IMR-90 (cell line): ENCODE measurements at regions not wholly inside any gene's neighbourhood (a gene's known extent, or its start where the extent isn't known, plus 50 kb on each side); places are given as distances from the start of the nearest gene placed in this dataset.

Experiments used
- ATAC-seq: fragments of 200-7000 bp; cut with Tn5 transposase; 2 replicates; pipeline ENCODE4 v1.9.1; 2020; ENCODE audit warnings: low read depth, mild to moderate bottlenecking, moderate library complexity
- BruUV-seq: library from RNA; stranded (reverse); fragments of 400-500 nt; replicated peaks from 2 replicates; lab custom pipeline; 2021; lab: Mats Ljungman, UMichigan
- CTCF ChIA-PET: fragments of 300-600 bp; formaldehyde crosslinking; extraction: SDS; loops from one replicate; lab custom pipeline; 2021; ENCODE audit warnings: antibody characterized with exemption; lab: Yijun Ruan, JAX
- POLR2A ChIA-PET: fragments of 300-600 bp; sonication (Branson Sonifier 250); formaldehyde crosslinking; loops from one replicate; lab custom pipeline; 2022; ENCODE audit warnings: antibody characterized with exemption; ENCODE audit not compliant: unreplicated experiment; lab: Charles Lee
- DNase-seq: peaks from one replicate; pipeline ENCODE4 v3.0.0; 2013
- H2AFZ ChIP-seq: replicated peaks from 2 replicates; pipeline ENCODE3; 2013; ENCODE audit warnings: low read length, mild to moderate bottlenecking; ENCODE audit not compliant: poor library complexity
- H2AK5ac ChIP-seq: 2 replicates; pipeline ENCODE4 v1.6.1; 2013; ENCODE audit warnings: low read depth, low read length, inconsistent platforms
- H2AK9ac ChIP-seq: replicated peaks from 2 replicates; pipeline ENCODE3; 2013; ENCODE audit warnings: mild to moderate bottlenecking, low read depth, low read length, moderate library complexity; ENCODE audit not compliant: poor library complexity
- H2BK120ac ChIP-seq: 2 replicates; pipeline ENCODE4 v1.6.1; 2013; ENCODE audit warnings: low read depth, low read length, inconsistent platforms
- H2BK15ac ChIP-seq: 3 replicates; pipeline ENCODE4 v1.6.1; 2013; ENCODE audit warnings: low read depth, low read length, inconsistent platforms
- H2BK20ac ChIP-seq: 2 replicates; pipeline ENCODE4 v1.6.1; 2013; ENCODE audit warnings: low read depth, mild to moderate bottlenecking, inconsistent platforms, low read length, moderate library complexity
- H2BK5ac ChIP-seq: 2 replicates; pipeline ENCODE4 v1.6.1; 2013; ENCODE audit warnings: mild to moderate bottlenecking, low read depth, low read length, inconsistent platforms; ENCODE audit not compliant: poor library complexity, severe bottlenecking
- H3K14ac ChIP-seq: replicated peaks from 2 replicates; pipeline ENCODE4 v1.6.1; 2013; ENCODE audit warnings: low read depth, low read length, inconsistent platforms
- H3K18ac ChIP-seq: 2 replicates; pipeline ENCODE4 v1.6.1; 2013; ENCODE audit warnings: low read depth, low read length, control low read depth
- H3K23ac ChIP-seq: 2 replicates; pipeline ENCODE4 v1.6.1; 2013; ENCODE audit warnings: low read depth, low read length, inconsistent platforms
- H3K27ac ChIP-seq: 2 replicates; pipeline ENCODE4 v1.5.1; 2013; ENCODE audit warnings: mild to moderate bottlenecking, control low read depth, low read length; ENCODE audit not compliant: insufficient read depth
- H3K27me3 ChIP-seq: 2 replicates; pipeline ENCODE4 v1.6.1; 2013; ENCODE audit warnings: low read length; ENCODE audit not compliant: control insufficient read depth, insufficient read depth
- H3K36me3 ChIP-seq: 2 replicates; pipeline ENCODE4 v1.6.1; 2013; ENCODE audit warnings: low read length, mixed read lengths; ENCODE audit not compliant: control insufficient read depth, insufficient read depth
- H3K4ac ChIP-seq: 2 replicates; pipeline ENCODE4 v1.6.1; 2013; ENCODE audit warnings: low read depth, low read length, inconsistent platforms
- H3K4me1 ChIP-seq: 2 replicates; pipeline ENCODE4 v1.6.1; 2013; ENCODE audit warnings: low read length, mixed read lengths; ENCODE audit not compliant: control insufficient read depth, insufficient read depth
- H3K4me2 ChIP-seq: 2 replicates; pipeline ENCODE4 v1.6.1; 2013; ENCODE audit warnings: low read depth, mild to moderate bottlenecking, control low read depth, low read length, moderate library complexity
- H3K4me3 ChIP-seq: 2 replicates; pipeline ENCODE4 v1.5.1; 2013; ENCODE audit warnings: low read depth, mild to moderate bottlenecking, control low read depth, low read length, moderate library complexity; ENCODE audit not compliant: insufficient read depth
- H3K56ac ChIP-seq: 2 replicates; pipeline ENCODE4 v1.6.1; 2013; ENCODE audit warnings: low read length, inconsistent platforms; ENCODE audit not compliant: insufficient read depth; ENCODE audit errors: extremely low read depth
- H3K79me1 ChIP-seq, 2 experiments: 2 replicates each; pipeline ENCODE4 v1.6.1; 2013; ENCODE audit warnings: low read length in 2 of 2, inconsistent platforms in 1 of 2, low read depth in 1 of 2
- H3K9ac ChIP-seq: 2 replicates; pipeline ENCODE4 v1.6.1; 2013; ENCODE audit warnings: low read depth, low read length, control low read depth
- H3K9me1 ChIP-seq: 2 replicates; pipeline ENCODE4 v1.6.1; 2013; ENCODE audit warnings: low read length, inconsistent platforms; ENCODE audit not compliant: insufficient read depth
- H3K9me3 ChIP-seq: 2 replicates; pipeline ENCODE4 v1.6.1; 2013; ENCODE audit warnings: low read length; ENCODE audit not compliant: control insufficient read depth, insufficient read depth
- H4K20me1 ChIP-seq: 2 replicates; pipeline ENCODE4 v1.6.1; 2013; ENCODE audit warnings: low read length, inconsistent platforms; ENCODE audit not compliant: insufficient read depth
- H4K5ac ChIP-seq: 2 replicates; pipeline ENCODE4 v1.6.1; 2013; ENCODE audit warnings: mild to moderate bottlenecking, low read depth, low read length, control low read depth
- H4K8ac ChIP-seq, 2 experiments: 2 replicates each; pipeline ENCODE4 v1.6.1; 2013; ENCODE audit warnings: low read depth in 2 of 2, low read length in 2 of 2, control low read depth in 1 of 2, inconsistent platforms in 1 of 2
- H4K91ac ChIP-seq: 2 replicates; pipeline ENCODE4 v1.6.1; 2013; ENCODE audit warnings: low read depth, low read length, inconsistent platforms; ENCODE audit not compliant: insufficient read depth
- POLR2A ChIP-seq: IDR thresholded peaks from 2 replicates; pipeline ENCODE4 v1.6.1; 2012; ENCODE audit warnings: mild to moderate bottlenecking, low read depth, low read length
- USF2 ChIP-seq: fragments of 150-350 bp; IDR thresholded peaks from 2 replicates; pipeline ENCODE4 v1.6.1; 2017; ENCODE audit warnings: mild to moderate bottlenecking, antibody characterized with exemption, low read length, low read depth
- WGBS, 2 experiments: methylation state at CpG; one replicate each; pipeline versions ENCODE4 v1.1.5 to v1.1.7; 2013; ENCODE audit warnings: missing lambda C conversion rate in 2 of 2; ENCODE audit not compliant: insufficient read length in 1 of 2; ENCODE audit errors: extremely low coverage in 2 of 2; 5-methylcytosine and 5-hydroxymethylcytosine counted together
- dilution Hi-C: fragments of 300-500 bp; cut with HindIII; formaldehyde crosslinking; loops from one replicate; pipeline ENCODE4 v1.14.3; 2018; ENCODE audit warnings: low sequenced_read_pairs; ENCODE audit not compliant: unreplicated experiment
- in situ Hi-C: fragments of 300-500 bp; cut with MboI; formaldehyde crosslinking; loops from 3 replicates; pipeline ENCODE4 v1.14.3; 2019; ENCODE audit warnings: low sequenced_read_pairs, inconsistent platforms, mixed read lengths
- intact Hi-C: fragments of 100-400 bp; cut with micrococcal nuclease; formaldehyde crosslinking; loops from 2 replicates; pipeline ENCODE4 v1.10.0; 2022

GRCh38 chr17:72416054-72416675, 295.3 kb downstream of the SOX9 start:
- H3K23ac ChIP-seq: no peak overlapping the region
- H3K27me3 ChIP-seq: no peaks in the 10 kb centered on the region
- no peak overlapping the region for H3K56ac ChIP-seq
- H4K91ac ChIP-seq: no peak overlapping the region
- no peak overlapping the region for H4K5ac ChIP-seq
- intact Hi-C loops (no loop called here), in situ Hi-C loops (no loop called here), dilution Hi-C loops (no loop called here)
- no TSS peak for BruUV-seq
- H4K8ac ChIP-seq: 0 out of 4 replicates have a peak overlapping the region, but pooled peaks of 1 of the 2 experiments have one; percentile 38
- no peak overlapping the region for H2AK9ac ChIP-seq
- POLR2A ChIA-PET: no interaction called here
- H2BK15ac ChIP-seq: no peak overlapping the region
- no peak overlapping the region for H3K4ac ChIP-seq
- H2AFZ ChIP-seq: no peak overlapping the region
- peaks cover 7% of the 10 kb centered on the region for H3K9me3 ChIP-seq
- H3K9me1 ChIP-seq: no peaks in the 10 kb centered on the region; the same call in 1 of the 2 replicates
- peaks cover 4% of the 10 kb centered on the region; the same call in 1 of the 2 replicates for H3K4me1 ChIP-seq
- no peak overlapping the region for H2BK120ac ChIP-seq
- TF ChIP-seq POLR2A (no peak), USF2 (no peak)
- no peak overlapping the region for H3K18ac ChIP-seq
- no peak overlapping the region for H2AK5ac ChIP-seq
- H3K79me1 ChIP-seq: peaks cover 8 to 39% of the 10 kb centered on the region in 2 experiments; a peak in 3 of 4 replicates
- CTCF ChIA-PET: no interaction called here
- ATAC-seq (no peak), DNase-seq (no peak)
- no peak overlapping the region for H3K9ac ChIP-seq
- H2BK5ac ChIP-seq: no peak overlapping the region
- H3K36me3 ChIP-seq: no peaks in the 10 kb centered on the region
- H3K14ac ChIP-seq: no peak overlapping the region; the same call in 1 of the 2 replicates
- no peak overlapping the region; the same call in 1 of the 2 replicates for H2BK20ac ChIP-seq
- H3K27ac ChIP-seq: no peak overlapping the region
- H4K20me1 ChIP-seq: no peaks in the 10 kb centered on the region
- WGBS, 2 experiments: no CpG with 5 or more reads among the region's 6 CpGs
- H3K4me2 ChIP-seq: no peak overlapping the region
- no peak overlapping the region for H3K4me3 ChIP-seq
